Endothelial cell of hepatic sinusoid (primary cell): ENCODE measurements at regions not wholly inside any gene's neighbourhood (a gene's known extent, or its start where the extent isn't known, plus 50 kb on each side); places are given as distances from the start of the nearest gene placed in this dataset.
"Not testable (repeated sequence)": the region's sequence is repeated elsewhere in the genome, so short reads cannot be mapped to it uniquely, and the experiment has no call there.

ENCODE experiments used
- in situ Hi-C: cut with HindIII; loops from 2 replicates; pipeline ENCODE4 v1.10.0; 2017; ENCODE audit warnings: low sequenced_read_pairs

- in situ Hi-C loops = no loop called here
Measured at GRCh38 chr22:27041745-27042310, 384.4 kb downstream of the MIAT start.

- in situ Hi-C loops = no loop called here
Measured at GRCh38 chr22:27043262-27043661, 385.9 kb downstream of the MIAT start.

- in situ Hi-C loops = no loop called here
Measured at GRCh38 chr22:27045103-27045947, 387.9 kb downstream of the MIAT start.

GRCh38 chr22:27046086-27046485 is 388.7 kb downstream of the MIAT start:
- in situ Hi-C loops = no loop called here

GRCh38 chr22:27046603-27047002 is 389.2 kb downstream of the MIAT start:
- in situ Hi-C loops = no loop called here

- in situ Hi-C loops = no loop called here
Measured at GRCh38 chr22:27050771-27051170, 393.4 kb downstream of the MIAT start.

- in situ Hi-C loops = no loop called here
Measured at GRCh38 chr22:27051407-27051806, 394.0 kb downstream of the MIAT start.

GRCh38 chr22:27057717-27058116 is 400.3 kb downstream of the MIAT start:
- in situ Hi-C loops = loop anchor here (5.0 kb wide), 1 partner anchor 70 kb away; no protein-coding TSS in a partner anchor

- in situ Hi-C loops = no loop called here
Measured at GRCh38 chr22:27060190-27060589, 402.8 kb downstream of the MIAT start.

- in situ Hi-C loops = no loop called here
Measured at GRCh38 chr22:27062910-27063309, 405.5 kb downstream of the MIAT start.

GRCh38 chr22:27063406-27063805 is 406.0 kb downstream of the MIAT start:
- in situ Hi-C loops = no loop called here

- in situ Hi-C loops = no loop called here
Measured at GRCh38 chr22:27063841-27064240, 406.5 kb downstream of the MIAT start.

- in situ Hi-C loops = no loop called here
Measured at GRCh38 chr22:27064386-27064785, 407.0 kb downstream of the MIAT start.

- in situ Hi-C loops = no loop called here
Measured at GRCh38 chr22:27065279-27065678, 407.9 kb downstream of the MIAT start.

GRCh38 chr22:27066856-27067255 is 409.5 kb downstream of the MIAT start:
- in situ Hi-C loops = no loop called here

- in situ Hi-C loops = no loop called here
Measured at GRCh38 chr22:27068121-27068520, 410.7 kb downstream of the MIAT start.

GRCh38 chr22:27070594-27070993 is 413.2 kb downstream of the MIAT start:
- in situ Hi-C loops = no loop called here

- in situ Hi-C loops = no loop called here
Measured at GRCh38 chr22:27073601-27074425, 416.4 kb downstream of the MIAT start.

GRCh38 chr22:27075028-27075678 is 417.8 kb downstream of the MIAT start:
- in situ Hi-C loops = no loop called here

- in situ Hi-C loops = no loop called here
Measured at GRCh38 chr22:27075891-27076290, 418.5 kb downstream of the MIAT start.

- in situ Hi-C loops = not testable (repeated sequence)
Measured at GRCh38 chr22:27078064-27078463, 420.7 kb downstream of the MIAT start.
